Uterus (tissue), 3 donors: ENCODE measurements at regions not wholly inside any gene's neighbourhood (a gene's known extent, or its start where the extent isn't known, plus 50 kb on each side); places are given as distances from the start of the nearest gene placed in this dataset.
A peak's percentile ranks its signal among the peaks of the same experiment; 100 is the strongest.

Source experiments
- DNase-seq, 2 donors: peaks; one replicate each; pipeline ENCODE4 v3.0.0-alpha.2; 2019 to 2020
- H3K27ac ChIP-seq, 2 donors: fragments of 200-600 bp; sonication (generic); 1 replicate in 1 of 2; 2 replicates in 1 of 2; pipeline ENCODE4 v1.5.1; 2016 to 2018
- H3K27me3 ChIP-seq, 2 donors: fragments of 200-600 bp; sonication (generic); one replicate each; pipeline ENCODE4 v1.5.1; 2018 to 2019; ENCODE audit warnings: control low read depth in 1 of 2
- H3K36me3 ChIP-seq, 2 donors: fragments of 200-600 bp; sonication (generic); one replicate each; pipeline ENCODE4 v1.5.1; 2019; ENCODE audit warnings: control low read depth in 1 of 2
- H3K4me1 ChIP-seq, 2 donors: fragments of 200-600 bp; sonication (generic); one replicate each; pipeline ENCODE4 v1.5.1; 2018 to 2019; ENCODE audit warnings: control low read depth in 1 of 2
- H3K4me3 ChIP-seq, 2 donors: fragments of 200-600 bp; sonication (generic); 1 replicate in 1 of 2; 2 replicates in 1 of 2; pipeline ENCODE4 v1.5.1; 2018 to 2019; ENCODE audit warnings: mild to moderate bottlenecking in 1 of 2
- H3K9me3 ChIP-seq, 2 donors: fragments of 200-600 bp; sonication (generic); one replicate each; pipeline ENCODE4 v1.5.1; 2019; ENCODE audit warnings: control low read depth in 1 of 2
- POLR2A ChIP-seq, 2 donors: fragments of 450-650 bp; IDR thresholded peaks; one replicate each; pipeline ENCODE4 v1.6.1; 2016; ENCODE audit warnings: antibody characterized with exemption in 2 of 2, mild to moderate bottlenecking in 1 of 2, moderate library complexity in 1 of 2
- intact Hi-C: fragments of 100-400 bp; cut with DNase I; formaldehyde crosslinking; loops from one replicate; pipeline ENCODE4 v1.15.1; 2023; ENCODE audit warnings: low total_unique reads
- TF ChIP-seq, protein P1 (sequence below), 4 experiments: fragments of 200-600 bp in 2 of 4; fragments of 450-650 bp in 2 of 4; sonication (generic) in 2 of 4; IDR thresholded peaks; one replicate each; pipeline ENCODE4 v1.5.1; 2016 to 2019; ENCODE audit warnings: antibody characterized with exemption in 4 of 4, mild to moderate bottlenecking in 2 of 4, moderate library complexity in 1 of 4
- donor health status: DM: yes; HTN: yes; CAD: no.

DNA sequence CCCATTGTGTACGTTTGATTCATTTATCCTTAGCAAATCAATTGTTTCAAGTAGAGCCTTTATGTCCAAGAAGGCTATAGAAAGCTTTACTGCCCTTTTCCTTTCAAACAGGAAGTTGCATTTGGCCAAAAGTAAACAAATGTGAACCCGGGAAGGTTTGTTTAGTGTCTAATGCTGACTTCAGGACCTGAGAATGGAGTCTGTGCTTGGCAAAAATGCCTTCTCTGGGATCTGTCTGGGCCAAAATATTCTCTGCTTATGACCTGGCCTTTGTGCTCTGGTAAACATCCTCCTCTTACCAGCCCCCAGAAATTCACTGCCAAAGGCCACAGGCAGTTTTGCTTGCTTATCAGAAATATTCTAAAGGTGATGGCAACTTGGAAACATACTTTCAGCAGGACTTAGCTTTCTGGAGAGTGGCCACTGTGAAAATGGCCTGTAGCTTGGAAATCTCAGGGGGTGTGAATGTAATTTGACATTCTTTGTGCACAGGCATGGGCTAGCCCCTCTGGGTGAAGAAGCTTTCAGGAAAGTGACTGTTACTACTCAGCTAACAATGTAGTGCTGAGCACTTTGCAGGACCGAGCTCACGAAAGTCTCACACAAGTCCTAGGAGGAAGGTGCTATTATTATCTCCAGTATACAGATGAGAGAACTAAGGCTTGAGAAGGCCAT lies 199.5 kb downstream of the PTEN start:
- Histone ChIP-seq H3K9me3 (no peaks in the 10 kb centered on the region), H3K4me1 (peaks cover 0 to 6% of the 10 kb centered on the region in 2 donors), H3K27me3 (no peaks in the 10 kb centered on the region), H3K4me3 (no peak overlapping the region), H3K27ac (peak overlapping the region; percentile 65 to 76), H3K36me3 (no peaks in the 10 kb centered on the region)
- intact Hi-C loops: no loop called here
- DNase-seq: no peak
- TF ChIP-seq POLR2A (IDR thresholded peaks at IDR 0.05): no peak
- TF ChIP-seq, protein P1, sequence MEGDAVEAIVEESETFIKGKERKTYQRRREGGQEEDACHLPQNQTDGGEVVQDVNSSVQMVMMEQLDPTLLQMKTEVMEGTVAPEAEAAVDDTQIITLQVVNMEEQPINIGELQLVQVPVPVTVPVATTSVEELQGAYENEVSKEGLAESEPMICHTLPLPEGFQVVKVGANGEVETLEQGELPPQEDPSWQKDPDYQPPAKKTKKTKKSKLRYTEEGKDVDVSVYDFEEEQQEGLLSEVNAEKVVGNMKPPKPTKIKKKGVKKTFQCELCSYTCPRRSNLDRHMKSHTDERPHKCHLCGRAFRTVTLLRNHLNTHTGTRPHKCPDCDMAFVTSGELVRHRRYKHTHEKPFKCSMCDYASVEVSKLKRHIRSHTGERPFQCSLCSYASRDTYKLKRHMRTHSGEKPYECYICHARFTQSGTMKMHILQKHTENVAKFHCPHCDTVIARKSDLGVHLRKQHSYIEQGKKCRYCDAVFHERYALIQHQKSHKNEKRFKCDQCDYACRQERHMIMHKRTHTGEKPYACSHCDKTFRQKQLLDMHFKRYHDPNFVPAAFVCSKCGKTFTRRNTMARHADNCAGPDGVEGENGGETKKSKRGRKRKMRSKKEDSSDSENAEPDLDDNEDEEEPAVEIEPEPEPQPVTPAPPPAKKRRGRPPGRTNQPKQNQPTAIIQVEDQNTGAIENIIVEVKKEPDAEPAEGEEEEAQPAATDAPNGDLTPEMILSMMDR (IDR thresholded peaks at IDR 0.05): no peak

DNA sequence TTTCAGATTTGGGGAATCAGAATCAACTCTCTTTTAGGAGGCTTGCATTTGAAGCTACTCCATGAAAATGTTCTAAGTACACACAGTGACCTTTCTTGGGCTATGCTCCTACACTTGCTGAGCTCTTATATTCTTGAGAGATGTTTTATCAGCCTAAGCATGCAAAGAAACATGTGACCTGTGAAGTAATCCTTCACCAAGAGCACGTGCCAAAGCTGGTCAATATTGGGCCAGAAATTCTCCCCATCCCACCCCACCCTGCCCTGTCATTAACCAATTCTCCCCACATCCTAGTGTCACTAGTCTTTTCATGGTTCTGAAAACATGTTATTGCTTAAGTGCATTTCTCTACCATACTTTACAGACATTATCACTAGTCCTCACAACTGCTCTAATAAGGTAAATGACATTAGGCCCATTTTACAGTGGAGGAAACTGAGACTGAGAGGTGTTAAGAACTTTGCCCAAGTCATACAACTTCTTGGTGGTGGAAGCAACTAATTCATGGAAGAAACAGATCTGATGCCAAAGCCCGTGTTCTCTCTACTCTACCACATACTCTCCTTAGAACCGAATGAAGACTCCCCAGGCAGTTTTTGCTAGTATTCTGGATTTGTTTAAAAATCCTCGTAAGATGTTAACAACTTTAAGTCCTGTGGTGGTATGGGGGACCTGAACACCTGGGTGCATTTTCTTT lies 200.6 kb downstream of the PTEN start:
- intact Hi-C loops: no loop called here
- Histone ChIP-seq H3K9me3 (no peaks in the 10 kb centered on the region), H3K36me3 (no peaks in the 10 kb centered on the region), H3K27ac (peak overlapping the region; percentile 65 to 76), H3K4me3 (no peak overlapping the region), H3K27me3 (no peaks in the 10 kb centered on the region), H3K4me1 (peaks cover 0 to 6% of the 10 kb centered on the region in 2 donors)
- TF ChIP-seq POLR2A (IDR thresholded peaks at IDR 0.05): no peak
- TF ChIP-seq, protein P1 (IDR thresholded peaks at IDR 0.05): no peak
- no peak for DNase-seq

DNA sequence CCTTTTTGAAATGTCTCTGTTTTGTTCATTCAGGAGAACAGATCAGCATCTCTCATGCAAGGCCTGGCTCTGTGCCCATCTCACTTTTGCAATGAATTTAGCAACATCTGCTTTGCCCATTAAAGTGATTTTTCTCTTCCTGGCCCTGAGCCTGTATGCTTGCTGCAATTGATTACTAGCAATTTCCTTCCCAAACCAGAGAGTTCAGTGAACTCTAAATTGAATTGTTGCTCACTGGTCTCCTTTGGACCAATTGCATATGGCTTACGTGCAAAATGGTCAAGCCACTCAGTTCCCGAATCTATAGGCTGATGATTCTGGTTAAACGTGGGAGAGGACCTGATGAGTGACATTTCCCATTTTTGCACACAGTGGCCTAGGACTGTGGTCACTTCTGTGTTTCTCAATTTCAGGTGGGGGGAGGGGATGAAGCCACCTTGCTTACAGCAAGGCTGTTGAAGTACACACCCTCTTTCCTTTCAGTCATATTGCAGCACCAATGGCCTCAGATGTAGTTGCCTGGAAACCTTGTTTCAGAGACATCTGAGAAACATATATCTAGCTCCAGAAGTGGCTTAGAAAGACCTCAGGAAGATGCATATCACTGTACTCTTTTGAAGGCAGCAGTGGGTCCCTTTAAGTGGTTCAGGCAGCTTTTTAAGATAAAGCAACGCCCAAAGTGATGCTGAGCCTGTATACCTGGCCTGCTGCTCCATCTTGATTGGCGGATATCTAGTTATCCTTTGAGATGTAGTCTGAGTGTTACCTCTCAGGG lies 201.4 kb downstream of the PTEN start:
- DNase-seq: peak; percentile 65 to 82
- intact Hi-C loops: no loop called here
- Histone ChIP-seq H3K36me3 (no peaks in the 10 kb centered on the region), H3K4me3 (no peak overlapping the region), H3K4me1 (peaks cover 0 to 6% of the 10 kb centered on the region in 2 donors), H3K27me3 (no peaks in the 10 kb centered on the region), H3K9me3 (no peaks in the 10 kb centered on the region), H3K27ac (peak overlapping the region; percentile 29 to 65)
- TF ChIP-seq, protein P1 (IDR thresholded peaks at IDR 0.05): no peak
- TF ChIP-seq POLR2A (IDR thresholded peaks at IDR 0.05): no peak

DNA sequence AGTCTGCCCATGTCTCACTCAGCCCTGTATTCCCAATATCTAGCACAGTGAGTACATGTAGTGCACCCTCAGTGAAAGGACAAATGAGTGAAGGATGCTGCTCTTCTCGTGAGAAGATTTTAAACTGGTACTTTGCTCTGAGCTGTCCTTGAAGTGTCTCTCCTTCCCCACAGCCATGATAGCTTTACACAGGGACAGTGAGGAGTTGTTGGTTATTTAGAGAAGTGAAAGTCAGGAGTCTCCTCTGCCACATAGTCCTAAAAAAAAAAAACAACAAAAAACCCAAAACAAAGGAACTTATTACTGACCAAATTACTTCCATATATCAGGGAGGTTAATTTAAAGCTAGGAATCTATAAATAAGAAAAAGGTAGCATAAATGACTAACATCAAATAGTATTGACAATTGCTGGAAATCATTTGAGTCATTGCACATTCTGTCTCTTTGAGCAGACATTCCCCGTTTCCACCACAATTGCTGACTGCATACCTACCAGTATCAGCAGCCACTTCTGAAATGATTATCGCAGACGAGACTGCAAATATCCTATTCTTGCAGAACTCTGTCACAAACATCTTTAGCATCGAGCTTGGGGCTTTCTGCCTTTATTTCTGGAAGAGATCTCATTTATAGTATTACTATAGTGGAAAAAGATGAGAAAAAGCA lies 202.1 kb downstream of the PTEN start:
- no peaks in the 10 kb centered on the region for H3K27me3 ChIP-seq
- peaks cover 0 to 6% of the 10 kb centered on the region in 2 donors for H3K4me1 ChIP-seq
- TF ChIP-seq POLR2A (IDR thresholded peaks at IDR 0.05): no peak
- TF ChIP-seq, protein P1 (IDR thresholded peaks at IDR 0.05): no peak
- H3K27ac ChIP-seq: peak overlapping the region; percentile 0 to 9
- intact Hi-C loops: no loop called here
- H3K4me3 ChIP-seq: no peak overlapping the region
- H3K9me3 ChIP-seq: no peaks in the 10 kb centered on the region
- H3K36me3 ChIP-seq: no peaks in the 10 kb centered on the region
- no peak for DNase-seq
